Activated CD4-positive, CD25-positive, alpha-beta regulatory T cell treated with anti-CD3 and anti-CD28 coated beads, Interleukin-2, amount 50 U/mL, for 16 hours (primary cell): ENCODE measurements at regions not wholly inside any gene's neighbourhood (a gene's known extent, or its start where the extent isn't known, plus 50 kb on each side); places are given as distances from the start of the nearest gene placed in this dataset.

Experiments used
- DNase-seq: peaks from one replicate; pipeline ENCODE4 v3.0.0-alpha.2; 2020; ENCODE audit warnings: low read depth, low spot score

DNA sequence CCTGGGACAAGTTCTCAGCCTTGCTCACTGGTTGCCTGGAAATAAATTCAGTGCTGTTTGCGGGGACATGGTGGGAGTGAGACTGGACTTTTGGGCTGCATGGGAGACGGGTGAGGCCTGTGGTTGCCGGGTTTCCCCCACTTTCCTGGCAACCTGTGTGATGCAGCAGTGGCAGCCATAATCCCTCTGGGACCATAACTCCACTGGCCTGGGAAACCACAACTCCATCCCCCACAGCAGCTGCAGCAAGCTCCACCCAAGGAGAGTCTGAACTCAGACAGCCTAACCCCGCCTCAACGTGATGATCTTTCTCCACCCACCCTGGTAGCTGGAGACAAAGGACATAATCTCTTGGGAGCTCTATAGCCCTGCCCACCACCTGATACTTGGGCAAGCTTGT, 349.9 kb downstream of the PIK3R1 start:
- no peak for DNase-seq

DNA sequence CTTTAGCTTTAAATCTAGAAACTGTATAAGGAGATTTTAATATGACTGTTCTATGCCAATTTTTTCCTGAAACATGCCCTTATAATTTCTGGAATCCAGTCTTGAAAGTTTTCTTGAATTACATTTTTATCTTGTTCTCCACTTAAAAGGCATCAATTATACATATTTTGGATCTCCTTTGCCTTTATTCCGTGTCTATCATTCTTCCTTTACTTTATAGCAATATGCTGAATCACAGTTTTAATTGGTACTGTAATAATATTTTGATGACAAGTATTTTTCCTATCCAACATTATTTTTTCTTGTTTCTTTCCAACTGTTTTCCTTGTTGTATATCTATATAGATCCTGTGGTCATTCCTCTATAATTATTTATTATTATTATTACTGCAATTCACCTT, 361.2 kb downstream of the PIK3R1 start:
- DNase-seq = no peak

- DNase-seq = no peak
Measured at GRCh38 chr5:68582284-68582683, 366.7 kb downstream of the PIK3R1 start.

- DNase-seq = no peak
Measured at GRCh38 chr5:68587171-68587570, 371.6 kb downstream of the PIK3R1 start.

DNA sequence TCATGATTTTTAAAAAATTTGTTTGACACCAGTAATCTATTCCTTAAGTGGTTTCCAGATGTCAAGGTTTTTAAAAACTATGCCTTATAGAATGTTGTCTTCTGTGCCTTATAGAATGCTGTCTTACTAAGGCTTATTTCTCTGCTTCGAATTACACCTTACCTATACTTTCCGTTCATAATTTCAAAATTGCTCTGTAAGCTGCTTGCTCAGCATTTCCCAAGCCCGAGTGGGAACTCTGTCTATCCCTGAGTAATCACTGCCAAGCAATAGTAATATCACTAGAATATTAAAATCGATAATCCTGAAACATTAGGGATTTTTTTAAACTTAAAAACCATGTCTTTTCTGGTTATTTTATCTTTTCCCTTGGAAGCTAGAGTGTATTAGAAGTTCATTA, 376.3 kb downstream of the PIK3R1 start:
- DNase-seq = no peak

DNA sequence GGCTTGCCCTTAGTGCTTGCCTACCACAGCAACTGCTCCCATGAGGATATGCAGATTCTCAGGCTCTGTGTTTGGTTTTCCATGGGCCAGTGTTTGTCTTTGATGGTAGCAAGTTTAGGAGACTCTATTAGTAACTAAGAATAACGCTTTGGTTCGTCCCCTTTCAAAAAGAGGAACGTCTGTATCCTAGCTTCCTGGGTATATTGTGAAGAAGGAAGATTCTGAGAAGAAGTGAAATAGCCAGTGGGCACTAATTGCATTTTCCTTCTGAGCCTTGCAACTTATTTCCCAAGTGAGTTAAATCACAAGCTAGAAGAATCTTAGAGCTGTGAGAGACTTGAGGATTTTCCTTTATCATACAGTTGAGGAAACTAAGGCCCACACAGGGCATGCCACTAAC, 376.8 kb downstream of the PIK3R1 start:
- DNase-seq = no peak

DNA sequence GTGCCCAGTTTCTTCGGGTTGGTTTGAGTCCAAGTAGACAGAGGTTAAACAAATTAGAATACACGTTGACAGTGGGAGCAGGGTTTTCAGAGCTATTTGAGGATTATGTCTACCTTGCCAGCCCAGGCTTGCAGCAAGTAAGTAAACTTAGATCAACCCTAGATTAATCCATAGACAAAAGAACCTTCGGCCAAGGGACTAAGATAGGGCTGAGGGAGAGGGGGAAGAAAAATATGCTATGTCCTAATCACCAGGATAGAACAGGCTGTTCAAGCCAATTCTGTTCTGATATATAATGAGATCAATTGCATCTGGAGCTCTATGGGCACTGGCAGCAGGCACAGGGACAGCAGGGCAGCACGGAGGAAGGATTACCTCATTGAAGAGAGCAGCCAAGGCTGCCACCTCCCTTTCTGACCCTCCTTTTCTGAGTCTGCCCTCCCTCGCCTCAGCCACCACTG, 377.7 kb downstream of the PIK3R1 start:
- no peak for DNase-seq

DNA sequence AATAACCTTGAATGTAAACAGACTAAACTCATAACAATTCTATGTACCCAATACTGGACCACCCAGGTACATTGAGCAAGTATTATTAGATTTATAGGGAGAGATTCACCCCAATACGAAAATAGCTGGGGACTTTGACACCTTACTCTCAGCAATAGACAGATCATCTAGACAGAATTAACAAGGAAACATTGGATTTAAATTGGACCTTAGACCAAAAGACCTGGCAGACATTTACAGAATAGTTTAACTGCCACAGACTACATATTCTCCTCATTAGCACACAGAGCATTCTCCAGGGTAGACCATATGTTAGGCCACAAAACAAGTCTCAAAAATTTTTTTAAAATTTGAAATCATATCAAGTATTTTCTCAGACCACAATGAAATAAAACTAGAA, 397.4 kb downstream of the PIK3R1 start:
- no peak for DNase-seq

DNA sequence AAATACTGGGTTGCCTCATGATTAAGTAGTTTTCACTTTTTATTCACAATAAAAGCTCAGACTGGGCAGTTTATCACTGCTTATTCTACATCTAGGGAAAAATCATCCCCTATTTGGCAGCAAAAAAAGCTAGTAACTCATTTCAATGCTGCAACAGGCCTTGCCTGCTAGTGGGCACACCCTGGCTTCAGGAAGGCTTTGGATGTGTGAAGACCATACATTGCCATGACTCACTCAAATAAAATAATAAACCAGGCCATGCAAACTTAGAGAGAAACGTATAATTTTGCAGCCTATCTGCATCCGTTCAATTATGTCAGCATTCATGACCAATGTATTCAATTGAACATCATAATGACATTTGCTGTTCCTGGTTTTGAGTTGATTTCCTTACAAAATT, 402.9 kb downstream of the PIK3R1 start:
- no peak for DNase-seq

GRCh38 chr5:68627001-68627400, 411.4 kb downstream of the PIK3R1 start:
- DNase-seq = no peak

DNA sequence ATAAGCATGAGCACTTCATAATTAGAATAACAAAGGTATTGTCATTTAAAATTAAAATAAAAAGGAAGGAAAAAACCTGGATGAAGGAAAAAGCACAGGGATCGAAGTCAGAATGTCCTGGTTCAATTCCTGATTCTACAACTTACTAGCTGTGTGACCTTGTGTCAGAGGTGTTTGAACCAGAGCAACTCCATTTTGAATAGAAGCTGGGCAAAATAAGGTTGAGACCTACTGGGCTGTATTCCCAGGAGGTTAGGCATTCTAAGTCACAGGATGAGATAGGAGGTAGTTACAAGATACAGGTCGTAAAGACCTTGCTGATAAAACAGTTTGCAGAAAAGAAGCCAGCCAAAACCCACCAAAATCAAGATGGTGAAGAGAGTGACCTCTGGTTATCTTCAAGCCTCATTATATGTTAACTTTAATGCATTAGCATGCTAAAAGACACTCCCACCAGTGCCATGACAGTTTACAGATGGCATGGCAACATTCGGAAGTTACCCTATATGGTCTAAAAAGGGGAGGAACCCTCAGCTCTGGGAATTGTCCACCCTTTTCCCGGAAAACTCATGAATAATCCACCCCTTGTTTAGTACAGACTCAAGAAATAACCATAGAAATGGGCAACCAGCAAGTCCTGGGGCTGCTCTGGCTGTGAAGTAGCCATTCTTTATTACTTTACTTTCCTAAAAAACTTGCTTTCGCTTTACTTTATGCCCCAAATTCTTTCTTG, 412.7 kb downstream of the PIK3R1 start:
- DNase-seq = no peak

- DNase-seq = no peak
Measured at GRCh38 chr5:68630354-68630753, 414.8 kb downstream of the PIK3R1 start.

DNA sequence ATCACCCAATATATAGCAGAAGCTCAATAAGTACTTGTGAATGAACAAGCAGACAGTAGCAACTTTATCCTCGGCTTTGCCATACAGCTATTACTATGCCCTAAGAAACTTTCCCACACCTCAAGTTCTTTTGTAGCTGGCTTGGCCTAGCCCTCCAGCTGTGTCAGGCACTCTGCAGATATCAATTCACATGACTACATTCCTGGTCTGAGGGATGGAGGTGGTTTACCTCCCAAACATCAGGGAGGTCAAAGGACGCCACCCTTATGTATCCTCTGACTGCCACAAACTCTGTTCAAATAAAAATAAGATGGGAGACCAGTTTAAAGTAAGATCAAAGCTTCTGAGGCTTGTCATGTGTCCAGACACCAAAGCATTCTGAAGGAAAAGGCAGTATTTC, 416.3 kb downstream of the PIK3R1 start:
- no peak for DNase-seq

DNA sequence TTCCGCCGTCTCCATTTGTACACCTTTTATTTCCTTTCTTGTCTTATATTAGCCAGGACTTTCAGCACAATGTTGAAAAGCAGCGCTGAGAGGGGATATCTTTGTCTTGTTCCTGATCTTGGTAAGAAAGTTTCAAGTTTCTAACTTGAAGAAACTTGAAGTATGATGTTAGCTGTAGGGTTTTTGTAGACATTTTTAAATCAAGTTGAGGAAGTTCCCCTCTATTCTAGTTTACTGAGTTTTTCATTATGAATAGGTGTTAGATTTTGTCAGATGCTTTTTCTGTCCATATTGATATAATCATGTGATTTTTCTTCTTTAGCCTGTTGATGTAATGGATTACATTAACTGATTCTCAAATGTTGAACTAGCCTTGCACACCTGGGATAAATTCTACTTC, 425.7 kb downstream of the PIK3R1 start:
- DNase-seq = no peak

DNA sequence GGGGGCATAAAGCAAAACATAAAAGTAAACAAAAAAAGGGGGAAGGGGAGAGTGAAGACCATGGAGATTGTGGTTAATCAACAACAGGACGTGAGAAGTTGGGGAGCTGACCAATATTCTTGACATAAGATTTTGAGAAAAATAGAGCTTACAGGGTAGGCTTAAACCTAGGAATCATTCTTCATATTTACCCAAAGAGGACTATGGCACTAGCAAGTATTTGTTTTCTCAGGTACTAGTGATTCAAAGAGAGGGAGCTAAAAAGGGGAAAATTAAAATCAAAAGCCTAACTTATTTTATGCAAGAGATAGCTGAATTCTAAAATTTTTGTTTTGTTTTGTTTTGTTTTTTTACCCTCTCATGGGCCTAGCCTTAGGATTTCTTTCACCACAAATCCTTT, 427.5 kb downstream of the PIK3R1 start:
- DNase-seq = no peak

- DNase-seq = no peak
Measured at GRCh38 chr5:68644971-68645370, 429.4 kb downstream of the PIK3R1 start.

- no peak for DNase-seq
Measured at GRCh38 chr5:68646144-68646543, 430.6 kb downstream of the PIK3R1 start.

- DNase-seq = no peak
Measured at GRCh38 chr5:68647743-68648142, 432.2 kb downstream of the PIK3R1 start.

DNA sequence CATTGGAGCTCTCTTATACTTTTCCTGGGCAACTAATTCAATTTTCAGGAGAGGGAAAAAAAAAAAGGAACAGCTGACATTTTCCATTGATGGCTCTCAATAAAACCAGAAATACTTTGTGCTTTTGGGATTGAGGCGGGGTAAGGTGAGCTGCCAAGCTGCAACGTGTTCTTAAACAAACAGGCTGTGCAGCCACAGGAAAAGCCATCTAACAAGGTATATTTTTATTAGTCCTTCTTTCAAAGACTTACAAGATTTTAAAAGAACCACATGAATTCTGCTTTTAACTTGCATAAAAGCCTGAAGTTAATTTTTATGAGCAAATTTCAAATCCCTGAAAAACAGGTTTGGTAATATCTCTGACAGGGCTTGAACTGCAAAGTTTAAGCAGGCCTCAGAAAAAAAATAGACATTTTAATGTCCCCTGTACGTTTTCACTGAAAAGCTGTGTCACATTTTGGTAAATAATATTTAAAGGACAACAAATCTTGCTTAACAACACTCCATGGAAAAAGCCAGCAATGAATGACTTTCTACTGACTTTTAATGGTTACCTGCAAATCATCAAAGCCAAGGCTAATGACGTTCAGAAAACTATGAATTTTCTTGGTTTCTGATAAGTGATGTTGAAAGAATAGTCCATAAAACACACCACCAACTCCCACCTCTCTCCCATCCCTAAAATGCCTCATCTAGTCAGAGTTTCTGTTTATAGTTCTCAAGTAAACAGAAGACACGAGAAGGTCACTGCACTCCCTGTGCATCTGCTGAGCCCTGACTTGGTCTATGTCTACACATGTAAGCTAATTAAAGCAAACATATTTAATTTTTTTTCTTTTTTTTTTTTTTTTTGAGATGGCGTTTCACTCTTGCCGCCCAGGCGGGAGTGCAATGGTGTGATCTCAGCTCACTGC, 433.6 kb downstream of the PIK3R1 start:
- no peak for DNase-seq

DNA sequence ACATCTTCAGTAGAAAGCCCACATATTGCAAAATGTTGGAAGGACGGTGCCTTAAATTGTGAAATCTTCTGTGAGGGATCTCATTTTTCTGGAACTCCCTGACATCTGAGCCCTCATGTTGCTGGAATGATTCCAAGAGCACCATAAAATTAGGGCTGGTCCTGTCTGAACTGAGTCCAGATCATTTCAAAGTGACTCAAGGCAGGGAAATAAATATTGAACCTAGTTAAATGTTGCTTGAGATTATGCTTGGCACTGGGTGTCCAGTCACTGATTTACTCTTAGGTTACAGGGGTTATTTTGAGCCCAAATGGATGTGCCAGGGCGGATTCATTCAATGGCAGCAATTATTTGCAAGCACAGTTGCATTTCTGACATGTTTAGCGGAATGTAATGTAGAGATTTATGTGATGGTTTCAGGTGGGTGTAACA, 437.0 kb downstream of the PIK3R1 start:
- no peak for DNase-seq

DNA sequence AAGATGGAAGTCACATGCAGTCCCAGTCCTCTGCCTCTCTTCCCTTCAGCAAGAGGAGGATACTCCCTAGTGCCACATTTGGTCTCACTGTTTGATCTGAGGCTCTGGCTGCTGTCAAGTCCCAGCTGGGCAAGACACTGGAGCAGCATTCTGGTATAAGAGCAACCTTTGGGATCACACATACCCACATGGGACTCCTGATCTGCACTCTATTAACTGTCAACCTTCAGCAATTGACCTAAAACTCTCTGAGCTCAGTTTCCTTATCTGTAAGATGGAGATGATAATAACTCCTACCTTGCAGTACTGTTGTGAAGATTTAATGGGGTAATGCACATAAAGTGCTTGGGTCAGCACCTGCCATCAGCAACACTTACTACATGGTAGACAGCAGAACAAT, 437.9 kb downstream of the PIK3R1 start:
- DNase-seq = no peak

- DNase-seq = no peak
Measured at GRCh38 chr5:68657055-68657961, 436.5 kb upstream of the SLC30A5 start.
